Fibroblast of pulmonary artery (primary cell): ENCODE measurements at regions not wholly inside any gene's neighbourhood (a gene's known extent, or its start where the extent isn't known, plus 50 kb on each side); places are given as distances from the start of the nearest gene placed in this dataset.

Experiments
- DNase-seq: peaks from one replicate; pipeline ENCODE4 v3.0.0-alpha.2; 2010; ENCODE audit warnings: low read depth
- H3K4me3 ChIP-seq: replicated peaks from 2 replicates; pipeline ENCODE4 v1.5.1; 2011; ENCODE audit warnings: low read depth, mild to moderate bottlenecking, control low read depth, low read length, moderate library complexity
- CTCF ChIP-seq: IDR thresholded peaks from 2 replicates; pipeline ENCODE4 v1.5.1; 2011; ENCODE audit warnings: mild to moderate bottlenecking, control low read depth, low read length, inconsistent platforms; ENCODE audit errors: missing control alignments

GRCh38 chr3:124572851-124573405 is 157.3 kb upstream of the UMPS start:
- no peak for TF ChIP-seq CTCF
- DNase-seq = no peak
- H3K4me3 ChIP-seq = no peak overlapping the region

DNA sequence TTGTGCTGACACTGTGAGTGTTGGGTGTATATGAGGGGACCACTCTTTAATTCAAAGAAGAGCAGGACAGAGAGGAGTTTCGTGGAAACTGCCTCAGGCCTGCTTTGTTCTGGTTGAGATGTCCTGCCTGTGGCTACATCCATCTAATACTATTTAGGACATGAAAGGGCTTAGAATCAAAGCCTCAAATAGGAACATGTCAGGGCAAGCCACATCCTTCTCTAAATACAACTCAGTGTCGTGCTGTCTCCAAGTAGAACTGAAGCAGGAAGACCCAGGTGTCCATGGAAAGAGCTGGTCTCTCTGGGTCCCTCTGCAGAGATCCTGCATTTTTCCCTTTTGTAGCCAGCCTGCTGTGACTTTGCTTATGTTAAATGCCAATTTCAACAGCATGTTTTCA is 156.2 kb upstream of the UMPS start:
- DNase-seq = no peak
- H3K4me3 ChIP-seq = no peak overlapping the region
- no peak for TF ChIP-seq CTCF

- TF ChIP-seq CTCF = no peak
- no peak overlapping the region for H3K4me3 ChIP-seq
- no peak for DNase-seq
These were observed 153.4 kb upstream of the UMPS start for GRCh38 chr3:124576565-124577493.

- TF ChIP-seq CTCF = no peak
These were observed 152.6 kb upstream of the UMPS start for GRCh38 chr3:124577494-124578167.

GRCh38 chr3:124579641-124580040 is 150.6 kb upstream of the UMPS start:
- no peak overlapping the region for H3K4me3 ChIP-seq
- TF ChIP-seq CTCF = no peak
- no peak for DNase-seq

More at GRCh38 chr3:124577494-124578167, 152.6 kb upstream of the UMPS start:
- no peak for DNase-seq
- no peak overlapping the region for H3K4me3 ChIP-seq

DNA sequence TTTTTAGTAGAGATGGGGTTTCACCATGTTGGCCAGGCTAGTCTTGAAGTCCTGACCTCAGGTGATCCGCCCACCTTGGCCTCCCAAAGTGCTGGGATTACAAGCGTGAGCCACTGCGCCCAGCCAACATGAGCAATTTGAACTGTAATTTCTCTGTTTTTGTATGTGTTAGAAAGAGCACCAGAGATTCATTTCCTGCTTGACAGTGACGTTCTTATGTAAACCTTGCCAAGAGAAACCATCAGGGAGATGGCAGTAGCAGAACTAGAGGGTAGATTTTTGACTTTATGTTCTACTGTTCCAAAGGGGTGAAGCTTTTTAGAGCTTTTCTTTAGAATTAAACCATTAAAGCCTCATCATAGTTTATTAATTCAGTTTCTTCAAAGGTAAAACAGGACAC is 148.1 kb upstream of the UMPS start:
- no peak for TF ChIP-seq CTCF
- no peak overlapping the region for H3K4me3 ChIP-seq
- DNase-seq = no peak
